HG03432 (cell line): ENCODE measurements at regions not wholly inside any gene's neighbourhood (a gene's known extent, or its start where the extent isn't known, plus 50 kb on each side); places are given as distances from the start of the nearest gene placed in this dataset.

Source experiments
- ATAC-seq: cut with Tn5 transposase; IDR thresholded peaks from one replicate; pipeline ENCODE4 v1.9.1; 2021; ENCODE audit warnings: mild to moderate bottlenecking, moderate library complexity; ENCODE audit not compliant: unreplicated experiment

DNA sequence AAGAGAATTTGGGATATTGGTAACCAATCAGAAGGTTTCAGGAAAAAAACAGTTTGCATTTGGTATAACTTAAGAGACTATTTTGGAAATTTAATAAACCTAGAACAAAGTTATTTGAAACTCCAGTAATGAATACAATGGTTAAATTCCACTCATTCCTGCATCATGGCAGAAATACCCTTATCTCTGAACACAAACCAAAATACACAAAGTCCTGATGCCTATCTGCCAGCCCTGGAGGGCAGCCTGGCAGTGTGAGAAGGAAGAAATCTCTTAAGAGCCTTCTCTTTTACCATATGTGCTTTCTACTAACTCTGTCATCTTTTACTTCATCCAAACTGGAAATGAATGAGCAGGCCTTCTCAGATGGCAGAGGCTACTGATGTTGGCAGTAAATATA lies 147.1 kb upstream of the LYZL1 start:
- no peak for ATAC-seq

DNA sequence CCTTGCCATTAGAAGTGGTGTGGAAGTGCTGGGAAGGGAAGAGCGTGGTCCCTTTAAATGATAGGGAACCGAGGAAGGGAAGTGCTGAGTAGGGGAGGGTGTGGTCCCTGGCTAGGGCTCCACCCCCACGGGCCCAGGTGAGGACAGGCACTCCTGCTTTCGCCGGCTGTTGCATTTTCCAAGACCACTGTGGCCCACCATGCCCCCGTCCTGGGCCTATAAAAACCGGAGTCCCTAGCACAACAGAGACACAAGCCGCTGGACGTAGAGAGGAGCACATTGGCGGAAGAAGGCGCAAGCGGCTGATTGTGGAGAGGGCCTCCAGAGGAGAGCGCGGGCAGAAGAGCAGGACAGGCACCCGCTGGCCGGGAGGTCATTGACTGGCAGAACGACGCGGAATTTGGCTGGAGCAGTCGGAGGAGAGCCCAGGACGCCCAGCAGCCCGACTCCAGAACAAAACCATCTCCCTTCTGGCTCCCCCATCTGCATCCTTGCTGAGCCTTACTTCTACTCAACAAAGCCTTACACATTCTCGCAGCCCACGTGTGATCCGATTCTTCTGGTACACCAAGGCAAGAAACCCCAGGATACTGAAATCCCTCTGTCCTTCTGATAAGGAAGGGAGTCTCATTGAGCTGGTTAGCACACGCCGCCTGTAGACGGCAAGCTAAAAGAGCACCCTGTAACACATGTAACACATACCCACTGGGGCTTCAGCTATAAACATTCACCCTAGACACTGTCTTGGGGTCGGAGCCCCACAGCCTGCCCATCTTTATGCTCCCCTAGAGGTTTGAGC lies 146.2 kb upstream of the LYZL1 start:
- no peak for ATAC-seq

DNA sequence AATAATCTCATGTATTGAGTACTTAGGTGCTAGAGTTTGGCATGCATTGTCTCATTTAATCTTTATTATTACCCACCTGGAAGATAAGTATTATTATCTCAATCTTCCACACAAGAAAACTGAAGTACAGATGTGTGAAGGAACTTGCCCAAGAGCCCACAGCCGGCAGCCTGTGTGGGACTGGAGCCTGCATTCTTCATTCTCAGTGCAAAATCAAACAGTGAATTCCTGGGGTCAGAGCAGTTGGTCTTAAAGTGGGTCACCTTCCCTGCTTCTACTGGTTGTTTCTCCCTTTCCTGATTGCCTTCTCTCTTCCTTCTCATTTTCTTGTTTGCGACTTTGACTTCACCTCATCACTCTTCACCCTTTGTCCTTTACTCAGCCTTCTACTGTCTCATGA lies 144.7 kb upstream of the LYZL1 start:
- no peak for ATAC-seq

DNA sequence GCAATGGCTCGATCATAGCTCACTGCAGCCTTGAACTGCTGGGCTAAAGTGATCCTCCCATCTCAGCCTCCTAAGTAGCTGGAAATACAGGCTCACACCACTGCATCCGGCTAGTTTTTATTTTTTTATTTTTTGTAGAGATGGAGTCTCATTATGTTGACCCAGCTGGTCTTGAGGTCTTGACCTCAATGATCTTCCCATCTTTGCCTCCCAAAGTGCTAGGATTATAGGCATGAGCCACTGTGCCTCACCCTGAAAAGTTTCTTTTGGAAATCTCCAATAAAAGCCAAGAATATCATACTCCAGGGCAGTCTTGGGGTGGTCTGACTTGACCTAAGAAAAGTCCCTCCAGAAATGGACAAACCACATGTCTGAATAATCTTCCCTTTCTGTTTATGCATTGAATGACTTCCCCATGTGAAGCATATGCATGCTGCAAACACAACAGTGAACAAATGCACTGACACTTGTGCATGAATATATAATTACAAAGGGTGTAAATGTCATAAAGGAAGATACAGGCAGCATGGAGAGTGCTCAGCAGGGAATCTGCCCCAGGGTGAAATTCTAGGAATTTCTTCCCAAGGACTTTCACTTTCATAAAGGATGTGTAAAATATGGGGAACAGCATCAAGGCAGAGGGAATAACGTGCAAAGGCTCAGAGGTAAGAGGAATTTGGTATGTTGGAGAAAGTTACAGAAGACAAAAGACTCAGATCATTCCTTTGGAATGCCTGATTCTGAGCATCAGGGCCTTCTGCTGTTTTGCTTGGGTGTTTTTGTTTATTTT lies 142.4 kb upstream of the LYZL1 start:
- no peak for ATAC-seq

DNA sequence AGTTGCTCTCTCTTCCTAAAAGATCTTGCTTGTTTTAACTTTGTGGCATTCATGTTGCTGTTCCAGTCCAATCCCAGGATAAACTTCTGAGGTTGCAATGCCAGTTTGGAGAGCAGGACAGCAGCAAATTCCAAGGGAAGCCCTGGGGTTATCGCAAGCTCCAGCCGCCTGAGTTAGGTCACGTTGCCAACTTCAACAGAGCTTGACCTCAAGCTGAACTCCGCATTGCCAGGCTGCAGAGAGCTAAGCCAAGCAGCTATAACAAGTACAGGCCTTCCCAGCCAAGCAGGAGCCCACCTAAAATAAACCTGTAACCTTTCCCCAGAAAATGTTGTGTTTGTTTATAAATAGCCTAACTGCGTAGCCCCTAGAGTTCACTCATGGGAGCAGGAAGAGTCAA lies 138.9 kb upstream of the LYZL1 start:
- ATAC-seq = no peak

DNA sequence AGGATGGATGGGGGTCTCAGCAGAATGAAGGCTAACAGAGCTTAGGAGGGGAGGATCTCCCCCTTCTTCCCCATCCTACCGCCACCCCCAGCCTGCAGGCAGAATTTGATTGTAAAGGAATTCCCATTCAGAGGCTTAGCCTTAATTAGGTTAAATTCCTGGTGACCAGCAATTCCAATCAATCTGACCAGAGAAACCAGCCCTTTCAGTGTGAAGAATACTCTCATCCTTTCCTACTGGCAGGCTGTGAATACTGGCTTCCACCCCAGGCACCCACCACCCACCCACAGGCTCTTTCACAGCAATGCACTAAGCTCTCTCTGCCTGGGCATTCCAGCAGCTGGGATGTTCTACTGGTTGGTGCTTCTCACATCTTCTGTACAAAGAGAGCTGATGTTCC lies 137.9 kb upstream of the LYZL1 start:
- no peak for ATAC-seq

DNA sequence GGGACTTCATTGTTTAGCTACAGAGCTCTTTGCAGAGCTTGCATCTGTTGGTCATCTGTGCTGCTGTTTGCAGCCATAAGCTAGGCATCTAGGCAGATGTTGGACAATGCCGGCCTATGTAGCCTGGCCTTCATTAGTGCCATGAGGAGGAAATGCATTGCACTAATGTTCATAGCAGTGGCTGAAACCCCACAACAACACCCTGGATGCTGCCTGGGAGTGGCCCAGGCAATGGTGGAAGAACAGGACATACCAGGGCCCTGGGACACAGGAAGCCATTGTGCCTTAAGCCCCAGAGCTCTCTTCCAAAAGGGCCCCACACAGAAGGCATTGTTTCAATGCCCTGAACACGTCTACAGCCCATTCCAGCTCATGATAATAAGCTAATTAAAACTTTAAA lies 131.5 kb upstream of the LYZL1 start:
- no peak for ATAC-seq

DNA sequence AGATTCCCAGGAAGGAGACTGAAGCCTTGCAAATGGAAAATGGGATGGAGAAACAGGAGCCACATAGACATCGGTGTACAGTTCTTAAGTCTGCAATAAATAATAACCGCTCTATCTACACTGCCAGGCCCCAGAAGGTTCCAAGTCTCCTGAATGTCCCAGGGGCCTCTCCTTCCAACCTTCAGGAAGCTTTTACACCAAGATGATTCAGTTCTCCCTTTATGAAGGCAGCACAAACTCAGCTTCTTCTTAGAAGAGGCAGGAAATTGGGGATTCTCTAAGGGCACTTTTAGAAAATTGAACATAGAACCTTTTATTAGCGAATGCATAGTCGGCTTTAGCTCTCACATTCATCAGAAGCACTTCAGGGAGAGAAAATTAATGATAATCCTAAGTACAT lies 130.8 kb upstream of the LYZL1 start:
- ATAC-seq = no peak

DNA sequence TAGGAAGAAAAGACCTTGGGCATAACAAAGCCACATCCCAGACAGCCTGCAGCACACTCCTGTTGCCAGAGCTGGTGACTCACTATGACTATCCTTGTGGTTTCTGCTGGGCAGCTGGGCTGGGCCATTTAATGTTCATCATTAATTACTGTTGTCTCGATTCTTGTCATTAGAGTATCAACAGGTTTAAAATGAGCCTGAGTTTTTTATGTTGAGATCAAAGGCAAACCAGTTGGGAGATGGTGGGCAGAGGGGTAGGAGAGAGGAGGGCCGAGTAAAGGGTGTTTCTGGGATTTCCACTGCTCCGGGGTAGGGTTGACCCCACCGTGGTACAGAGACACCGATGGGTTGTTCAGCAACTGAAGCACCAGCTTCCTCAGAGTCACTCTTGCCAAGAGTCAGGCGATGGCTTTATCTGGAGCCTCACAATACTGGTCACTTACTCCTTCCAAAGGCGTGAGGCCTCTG lies 128.7 kb upstream of the LYZL1 start:
- ATAC-seq = no peak

DNA sequence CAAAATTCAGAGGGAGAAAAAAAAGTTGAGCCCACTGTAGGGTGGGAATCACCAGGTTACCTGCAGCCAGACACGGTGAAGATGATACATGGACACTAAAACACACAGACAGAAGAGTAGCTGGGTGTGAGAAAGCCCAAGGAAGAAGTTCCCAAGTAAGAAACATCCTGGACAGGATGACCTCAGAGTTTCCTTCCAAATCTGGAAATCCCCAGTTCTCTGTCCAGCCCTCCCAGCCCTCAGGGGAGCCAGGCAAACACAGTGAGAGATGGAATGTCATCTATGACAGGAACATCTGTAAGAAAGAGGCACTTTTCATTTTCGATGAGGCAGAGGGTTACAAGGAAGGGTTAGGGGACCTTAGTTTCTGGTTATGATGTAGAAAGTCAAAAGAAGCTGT lies 125.1 kb upstream of the LYZL1 start:
- ATAC-seq = no peak

DNA sequence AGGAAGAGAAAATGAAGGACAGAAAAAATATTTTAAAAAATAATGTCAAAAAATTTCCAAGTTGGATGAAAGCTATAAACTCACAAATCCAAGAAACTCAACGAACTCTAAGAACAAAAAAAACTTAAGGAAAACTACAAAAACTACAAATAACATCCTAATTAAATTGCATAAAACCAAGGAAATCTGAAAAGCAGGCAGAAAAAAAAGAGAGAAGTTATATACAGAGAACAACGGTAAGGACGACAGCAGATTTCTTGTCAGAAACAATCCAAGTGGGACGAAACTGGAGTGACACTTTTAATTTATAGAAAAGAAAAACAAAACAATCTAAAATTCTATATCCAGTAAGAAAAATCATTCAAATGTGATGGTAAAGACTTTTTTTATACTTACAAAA lies 122.2 kb upstream of the LYZL1 start:
- no peak for ATAC-seq

DNA sequence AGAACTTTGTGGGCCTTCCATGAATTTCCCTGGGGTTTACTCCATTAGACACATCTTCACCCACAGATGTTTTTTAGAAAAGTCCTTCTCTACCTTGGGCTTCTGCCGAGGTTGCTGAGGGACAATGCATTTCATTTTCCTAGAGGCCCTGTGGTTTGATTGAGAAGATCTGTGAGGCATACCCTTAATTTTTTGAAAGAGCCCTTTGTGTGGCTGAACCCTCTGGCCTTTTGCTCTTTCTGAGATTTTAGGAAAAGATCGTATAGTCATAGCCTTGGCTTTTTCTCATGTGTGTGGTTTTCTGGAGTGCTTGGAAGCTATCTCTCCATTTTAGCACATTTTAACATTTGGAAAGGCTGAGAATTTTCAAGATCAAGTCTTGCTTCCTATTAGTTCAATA lies 119.8 kb upstream of the LYZL1 start:
- no peak for ATAC-seq

DNA sequence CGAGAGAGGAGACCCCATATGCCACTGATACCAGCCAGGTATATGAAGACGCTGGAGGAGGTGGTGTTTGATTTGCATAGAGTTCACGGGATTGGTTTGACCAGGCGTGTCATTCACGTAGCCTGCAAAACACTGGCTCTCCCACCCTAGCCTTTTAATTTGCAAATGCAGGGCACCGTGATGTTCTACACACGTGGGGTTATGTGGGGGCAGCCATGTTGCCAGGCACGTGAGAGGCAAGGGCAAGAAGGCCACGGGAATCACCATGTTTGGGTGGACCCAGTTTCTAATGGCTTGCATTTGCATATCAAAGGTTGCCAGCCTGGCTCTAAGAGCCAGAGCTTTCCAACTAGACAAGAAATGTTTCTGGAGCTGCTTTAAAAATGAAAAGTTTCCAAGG lies 117.2 kb upstream of the LYZL1 start:
- ATAC-seq = no peak

DNA sequence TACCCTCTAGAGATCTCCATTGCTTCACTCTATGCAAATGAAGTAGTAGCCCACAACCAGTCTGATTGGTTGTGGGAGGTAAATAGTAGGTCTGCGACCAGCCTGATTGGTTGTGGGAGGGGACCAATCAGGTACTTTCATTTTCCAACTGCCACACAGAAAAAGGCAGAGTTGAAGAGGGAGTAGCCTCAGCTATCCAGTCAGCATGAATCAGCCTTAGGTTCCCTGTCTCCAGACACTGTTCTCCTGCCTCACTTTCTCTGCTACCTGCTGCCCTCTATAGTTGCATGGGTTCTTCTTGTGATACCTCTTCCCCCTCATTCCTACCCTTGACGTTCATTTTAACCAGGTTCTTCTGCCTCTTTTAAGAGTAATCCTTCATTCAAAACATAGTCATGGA lies 114.5 kb upstream of the LYZL1 start:
- no peak for ATAC-seq

DNA sequence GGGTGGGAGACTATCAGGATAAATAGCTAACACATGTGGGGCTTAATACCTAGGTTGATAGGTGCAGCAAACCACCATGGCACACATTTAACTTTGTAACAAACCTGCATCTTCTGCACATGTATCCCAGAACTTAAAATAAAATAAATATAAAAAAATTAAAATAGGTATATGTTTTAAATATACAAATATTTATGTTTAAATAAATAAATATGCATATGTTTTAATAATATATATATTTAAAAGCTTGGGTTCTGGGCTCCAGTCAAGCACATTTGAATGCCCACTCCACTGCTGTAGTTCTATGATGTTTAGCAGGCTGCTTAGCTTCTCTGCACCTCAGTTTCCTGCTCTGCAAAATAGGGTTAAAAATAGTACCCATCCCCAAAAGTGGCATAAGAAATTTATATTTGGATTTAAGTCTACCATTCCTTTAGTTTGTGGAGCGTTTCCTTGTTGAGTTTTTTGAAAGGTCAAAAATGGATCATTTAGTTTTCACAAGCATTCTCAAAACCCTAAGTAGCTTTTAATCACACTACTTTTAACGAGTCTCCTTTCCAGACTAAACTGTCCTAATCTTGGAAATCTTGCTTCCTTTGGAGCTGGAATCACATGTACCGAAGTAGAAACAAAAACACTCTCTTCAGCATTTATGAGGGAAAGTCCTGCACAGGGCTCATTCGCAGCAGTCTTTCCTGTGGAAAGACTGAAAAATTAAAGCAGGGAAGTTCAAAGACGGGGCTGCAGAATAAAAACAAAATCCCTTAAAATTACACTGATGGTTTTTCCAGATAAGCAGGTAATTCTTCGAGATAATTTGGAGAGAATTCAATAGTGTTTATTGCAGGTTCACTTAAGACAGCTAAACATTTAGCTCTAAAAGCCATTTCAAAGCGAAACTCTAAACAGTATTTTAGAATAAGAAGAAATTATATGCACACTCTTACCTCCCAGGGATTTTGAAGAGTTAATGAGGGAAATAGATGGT lies 111.7 kb upstream of the LYZL1 start:
- no peak for ATAC-seq

DNA sequence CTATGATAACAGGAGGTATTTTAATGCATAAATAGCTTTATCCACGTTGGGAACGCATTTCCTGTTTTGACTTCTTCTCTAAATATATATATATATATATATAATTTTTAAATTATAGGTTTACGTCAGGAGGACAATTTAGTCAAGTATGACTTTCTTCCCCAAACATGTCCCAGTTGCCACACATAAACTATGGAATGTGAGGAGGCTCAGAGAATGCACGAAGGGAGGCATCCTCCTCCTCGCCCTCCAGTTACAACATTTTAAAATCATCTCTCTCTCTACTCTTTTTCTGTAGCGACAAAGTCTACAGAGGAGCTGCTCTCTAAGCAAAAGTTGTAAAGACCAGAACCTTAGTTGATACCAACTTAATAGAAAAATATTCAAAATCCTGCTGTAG lies 106.9 kb upstream of the LYZL1 start:
- ATAC-seq = no peak

DNA sequence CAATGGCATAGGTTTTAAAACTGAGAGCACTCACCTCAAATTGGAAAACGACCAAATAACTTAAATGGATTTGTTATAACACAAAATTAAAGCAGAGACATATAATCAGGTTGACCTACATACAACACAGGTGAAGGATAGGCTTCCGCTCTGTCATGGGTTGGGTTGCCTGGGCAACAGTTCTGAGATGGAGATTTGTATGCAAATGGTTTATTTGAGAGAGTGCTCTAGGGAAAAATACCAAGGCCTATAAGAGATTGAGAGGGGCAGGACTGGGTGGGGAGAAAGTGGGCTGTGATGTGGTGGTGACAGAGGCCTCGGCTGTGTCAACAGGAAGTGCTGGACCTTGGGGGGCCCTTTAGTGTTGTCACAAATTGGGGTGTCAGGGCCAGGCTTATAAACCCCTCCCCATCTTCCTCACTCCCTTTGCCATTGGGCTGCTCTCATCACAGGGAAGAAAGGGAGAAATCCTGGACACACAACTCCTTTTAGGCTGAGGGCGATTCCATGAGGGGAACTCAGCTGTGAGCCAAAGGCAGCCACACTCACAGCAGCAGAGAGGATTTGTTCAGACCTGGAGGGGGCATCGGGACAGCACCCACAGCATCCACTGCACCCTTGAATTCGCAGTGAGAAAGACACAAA lies 105.4 kb upstream of the LYZL1 start:
- no peak for ATAC-seq

DNA sequence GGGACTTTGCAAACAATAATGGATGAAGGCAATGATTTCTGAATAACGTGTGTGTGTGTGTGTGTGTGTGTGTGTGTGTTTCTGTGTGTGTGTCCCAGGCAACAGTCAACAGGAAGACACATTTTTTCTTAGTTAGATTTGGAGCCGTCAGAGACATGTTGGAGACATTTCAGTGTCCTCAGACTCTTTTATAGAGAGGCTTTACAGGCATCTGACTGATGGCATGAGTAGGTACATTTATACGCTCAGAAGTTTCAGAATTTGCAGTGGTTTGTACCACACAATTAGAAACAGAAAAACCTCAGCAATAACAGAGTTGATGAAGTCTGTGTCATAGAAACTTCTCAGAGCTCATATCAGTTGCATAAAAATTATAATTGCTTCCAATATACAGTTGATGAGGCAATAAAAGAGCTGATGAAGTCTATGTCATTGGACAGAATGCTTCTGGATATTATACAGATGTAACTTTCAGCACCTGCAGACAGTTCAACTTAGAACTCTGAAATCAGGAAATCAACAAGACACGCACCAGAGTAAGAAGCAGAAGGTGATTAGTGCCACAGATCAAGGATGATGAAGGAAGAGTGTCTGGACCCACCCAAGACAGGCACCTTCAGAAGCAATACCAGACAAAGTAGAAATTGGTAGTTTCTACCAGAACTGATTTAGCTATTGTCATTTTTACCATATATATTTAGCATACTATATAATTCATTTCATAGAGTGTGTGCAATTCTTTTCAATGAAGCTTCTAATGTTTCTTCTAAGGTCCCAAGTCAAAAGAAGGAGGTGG lies 104.5 kb upstream of the LYZL1 start:
- ATAC-seq = no peak

DNA sequence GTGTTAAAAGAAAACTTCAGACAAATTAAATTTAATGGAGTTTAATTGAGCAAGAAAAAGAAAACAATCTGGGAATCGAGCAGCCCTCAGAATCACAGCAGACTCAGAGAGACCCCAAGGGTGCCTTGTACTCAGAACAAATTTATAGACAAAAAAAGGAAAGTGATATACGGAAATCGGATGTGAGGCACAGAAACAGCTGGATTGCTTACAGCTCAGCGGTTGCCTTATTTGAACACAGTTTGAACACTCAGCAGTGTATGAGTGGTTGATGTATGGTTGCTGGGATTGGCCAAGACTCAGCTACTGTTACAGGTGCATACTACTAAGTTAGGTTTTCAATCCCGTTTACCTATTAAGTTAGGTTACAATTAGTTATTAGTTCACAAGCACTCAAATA lies 103.8 kb upstream of the LYZL1 start:
- ATAC-seq = no peak

DNA sequence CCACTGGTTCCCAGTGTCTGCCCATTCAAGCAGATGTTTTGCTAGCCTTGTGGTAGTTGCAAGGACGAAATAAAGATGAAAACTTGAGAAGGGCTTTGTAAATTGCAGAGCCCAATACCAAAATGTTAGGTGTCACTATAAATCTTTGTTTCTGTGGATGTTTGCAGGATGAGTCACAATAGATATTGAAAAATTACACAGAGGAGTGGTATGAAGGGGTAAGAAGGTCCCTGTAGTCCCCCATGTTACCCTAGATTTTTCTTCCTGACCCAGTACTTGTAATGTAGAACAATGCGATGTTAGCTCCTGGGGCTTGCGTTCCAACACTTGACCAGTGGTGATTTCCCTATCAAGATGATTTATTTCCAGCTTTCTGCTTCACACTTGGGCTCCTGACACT lies 102.6 kb upstream of the LYZL1 start:
- ATAC-seq = no peak
